ENCODE measurements at regions not wholly inside any gene's neighbourhood (a gene's known extent, or its start where the extent isn't known, plus 50 kb on each side); places are given as distances from the start of the nearest gene placed in this dataset.

GRCh38 chr6:154942770-154943169 is 52.3 kb upstream of the TIAM2 start:
- TF ChIP-seq CTCF (conservative IDR thresholded peaks at IDR 0.05 in 1 of 2, IDR thresholded peaks at IDR 0.05 in 1 of 2; ENCODE audit: low read depth in 1 of 2, low read length in 2 of 2) (no peak), EZH2 (IDR thresholded peaks at IDR 0.05; ENCODE audit: low read length, missing control alignments) (no peak)

Data from fibroblast of lung (primary cell).